PFSK-1 (cell line): ENCODE measurements at regions not wholly inside any gene's neighbourhood (a gene's known extent, or its start where the extent isn't known, plus 50 kb on each side); places are given as distances from the start of the nearest gene placed in this dataset.

ENCODE experiments used
- FOXP2 ChIP-seq: optimal IDR thresholded peaks from 2 replicates; pipeline ENCODE3; 2011; ENCODE audit warnings: borderline replicate concordance, control low read depth, inconsistent platforms; ENCODE audit not compliant: insufficient read depth; ENCODE audit errors: extremely low read length, extremely low read depth
- POLR2AphosphoS5 ChIP-seq: IDR thresholded peaks from 2 replicates; pipeline ENCODE4 v1.6.1; 2012; ENCODE audit warnings: low read depth, mild to moderate bottlenecking, control low read depth, low read length, moderate library complexity
- SIN3A ChIP-seq: IDR thresholded peaks from 2 replicates; pipeline ENCODE4 v1.6.1; 2012; ENCODE audit warnings: mild to moderate bottlenecking, low read length, moderate library complexity, borderline replicate concordance; ENCODE audit not compliant: insufficient read depth
- TAF1 ChIP-seq: IDR thresholded peaks from 2 replicates; pipeline ENCODE4 v1.6.1; 2012; ENCODE audit warnings: low read length, control low read depth, borderline replicate concordance; ENCODE audit not compliant: insufficient read depth
- TF ChIP-seq, protein P1 (sequence below), 2 experiments: IDR thresholded peaks; 2 replicates each; pipeline versions ENCODE4 v1.6.1 to v1.8.0; 2011 to 2012; ENCODE audit warnings: low read depth in 2 of 2, low read length in 2 of 2, control low read depth in 1 of 2, inconsistent platforms in 1 of 2, mild to moderate bottlenecking in 1 of 2, moderate library complexity in 1 of 2; ENCODE audit not compliant: insufficient read depth in 1 of 2

DNA sequence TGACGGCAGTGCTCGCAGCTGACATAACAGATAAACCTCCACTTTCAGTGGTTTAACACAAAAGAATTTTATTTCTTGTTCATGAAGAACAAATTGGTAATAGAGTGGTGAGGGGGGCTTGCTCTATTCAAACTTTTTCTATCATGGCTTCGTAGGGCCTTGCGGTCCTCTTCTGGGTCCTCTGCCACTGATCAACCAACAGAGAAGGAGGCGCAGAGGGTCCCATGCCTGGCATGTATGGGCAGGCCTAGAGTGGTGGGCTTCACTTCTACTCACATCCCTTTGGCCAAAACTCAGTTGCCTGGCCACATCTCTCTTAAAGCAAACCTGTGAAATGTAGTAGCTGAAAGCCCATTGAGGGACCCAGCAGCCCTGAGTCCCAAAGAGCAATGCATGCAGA lies 460.5 kb downstream of the SIPA1L2 start:
- TF ChIP-seq, protein P1, sequence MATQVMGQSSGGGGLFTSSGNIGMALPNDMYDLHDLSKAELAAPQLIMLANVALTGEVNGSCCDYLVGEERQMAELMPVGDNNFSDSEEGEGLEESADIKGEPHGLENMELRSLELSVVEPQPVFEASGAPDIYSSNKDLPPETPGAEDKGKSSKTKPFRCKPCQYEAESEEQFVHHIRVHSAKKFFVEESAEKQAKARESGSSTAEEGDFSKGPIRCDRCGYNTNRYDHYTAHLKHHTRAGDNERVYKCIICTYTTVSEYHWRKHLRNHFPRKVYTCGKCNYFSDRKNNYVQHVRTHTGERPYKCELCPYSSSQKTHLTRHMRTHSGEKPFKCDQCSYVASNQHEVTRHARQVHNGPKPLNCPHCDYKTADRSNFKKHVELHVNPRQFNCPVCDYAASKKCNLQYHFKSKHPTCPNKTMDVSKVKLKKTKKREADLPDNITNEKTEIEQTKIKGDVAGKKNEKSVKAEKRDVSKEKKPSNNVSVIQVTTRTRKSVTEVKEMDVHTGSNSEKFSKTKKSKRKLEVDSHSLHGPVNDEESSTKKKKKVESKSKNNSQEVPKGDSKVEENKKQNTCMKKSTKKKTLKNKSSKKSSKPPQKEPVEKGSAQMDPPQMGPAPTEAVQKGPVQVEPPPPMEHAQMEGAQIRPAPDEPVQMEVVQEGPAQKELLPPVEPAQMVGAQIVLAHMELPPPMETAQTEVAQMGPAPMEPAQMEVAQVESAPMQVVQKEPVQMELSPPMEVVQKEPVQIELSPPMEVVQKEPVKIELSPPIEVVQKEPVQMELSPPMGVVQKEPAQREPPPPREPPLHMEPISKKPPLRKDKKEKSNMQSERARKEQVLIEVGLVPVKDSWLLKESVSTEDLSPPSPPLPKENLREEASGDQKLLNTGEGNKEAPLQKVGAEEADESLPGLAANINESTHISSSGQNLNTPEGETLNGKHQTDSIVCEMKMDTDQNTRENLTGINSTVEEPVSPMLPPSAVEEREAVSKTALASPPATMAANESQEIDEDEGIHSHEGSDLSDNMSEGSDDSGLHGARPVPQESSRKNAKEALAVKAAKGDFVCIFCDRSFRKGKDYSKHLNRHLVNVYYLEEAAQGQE (IDR thresholded peaks at IDR 0.05; ENCODE audit: insufficient read depth in 1 of 2, low read depth in 2 of 2, low read length in 2 of 2), result no peak
- TF ChIP-seq POLR2AphosphoS5, result no peak
- no peak for TF ChIP-seq TAF1
- no peak for TF ChIP-seq SIN3A
- TF ChIP-seq FOXP2, result no peak
